ENCODE measurements at regions not wholly inside any gene's neighbourhood (a gene's known extent, or its start where the extent isn't known, plus 50 kb on each side); places are given as distances from the start of the nearest gene placed in this dataset.

DNA sequence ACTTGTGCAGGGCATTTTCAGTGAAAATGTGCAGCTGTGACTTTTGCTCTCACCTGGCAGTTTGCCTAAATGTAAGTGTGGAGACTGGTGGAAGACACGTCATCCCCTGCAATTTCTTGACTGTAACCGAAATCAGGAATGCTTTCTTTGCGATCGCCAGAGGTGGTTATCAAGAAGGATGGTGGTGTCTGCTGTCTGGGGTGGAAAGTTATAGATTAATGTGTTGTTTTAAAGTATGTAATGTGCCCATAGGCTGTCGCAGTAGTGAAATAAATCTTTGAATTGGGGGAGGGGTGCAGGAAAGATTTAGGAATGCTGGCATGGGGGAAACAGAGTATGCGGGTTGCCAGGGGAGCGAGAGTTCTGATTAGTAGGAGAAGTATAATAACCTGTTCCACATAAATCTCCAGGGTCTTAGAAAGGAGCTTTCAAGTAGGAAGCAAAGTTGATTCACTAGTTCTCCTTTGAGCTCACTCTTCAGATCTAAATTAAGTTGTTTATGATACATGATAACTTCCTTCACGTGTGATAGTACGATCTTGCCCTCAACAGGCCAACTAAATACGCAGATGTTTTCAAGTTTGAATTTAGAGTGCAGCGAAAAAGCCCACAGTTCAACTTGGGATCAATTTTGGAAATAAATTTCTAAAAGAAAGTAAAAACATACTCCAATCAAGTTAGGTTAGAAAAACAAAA is 1520.0 kb upstream of the SLC10A2 start (continued):
- no peak for TF ChIP-seq RAD21 (IDR thresholded peaks at IDR 0.05 in 1 of 2, conservative IDR thresholded peaks at IDR 0.05 in 1 of 2; ENCODE audit: low read depth in 2 of 2, low read length in 2 of 2)
- TF ChIP-seq POLR2AphosphoS5 (IDR thresholded peaks at IDR 0.05; ENCODE audit: low read depth, low read length) = no peak
- TF ChIP-seq KDM5A (IDR thresholded peaks at IDR 0.05; ENCODE audit: low read length) = no peak
